K562 (cell line): ENCODE measurements at regions not wholly inside any gene's neighbourhood (a gene's known extent, or its start where the extent isn't known, plus 50 kb on each side); places are given as distances from the start of the nearest gene placed in this dataset.

ENCODE experiments used
- ATAC-seq: fragments of 200-7000 bp; cut with Tn5 transposase; 3 replicates; pipeline ENCODE4 v1.9.1; 2020; ENCODE audit warnings: moderate library complexity
- BruUV-seq: library from RNA; stranded (reverse); fragments of 400-500 nt; replicated peaks from 2 replicates; lab custom pipeline; 2021; lab: Mats Ljungman, UMichigan
- CTCF ChIA-PET: fragments of 300-600 bp; formaldehyde crosslinking; extraction: SDS; loops from one replicate; lab custom pipeline; 2021; ENCODE audit warnings: low intra/inter-chr PET ratio; lab: Yijun Ruan, JAX
- POLR2A ChIA-PET: fragments of 300-600, 350-650 bp; sonication (Branson Sonifier 250); formaldehyde crosslinking; extraction: SDS; loops from one replicate; lab custom pipeline; 2021; ENCODE audit warnings: antibody characterized with exemption, inconsistent platforms; lab: Yijun Ruan, JAX
- DNase-seq, 4 experiments: peaks; one replicate each; pipeline versions ENCODE4 v3.0.0 to v3.0.0-alpha.2; 2011 to 2018; ENCODE audit warnings: low spot score in 3 of 4, mixed read lengths in 3 of 4; ENCODE audit errors: extremely low read depth in 1 of 4
- FAIRE-seq: peaks from 2 replicates; lab custom pipeline; 2011; peaks lifted over from hg19 to GRCh38; lab: Jason Lieb, UNC
- H2AFZ ChIP-seq: 2 replicates; pipeline ENCODE4 v1.6.0; 2011; ENCODE audit warnings: low read depth, low read length, control low read depth, inconsistent platforms
- H3K27ac ChIP-seq: fragments of 200-600 bp; 3 replicates; pipeline ENCODE4 v1.8.0; 2011; ENCODE audit warnings: low read depth, mild to moderate bottlenecking, control low read depth, inconsistent platforms, low read length, moderate library complexity, mixed read lengths; ENCODE audit errors: extremely low read depth
- H3K27me3 ChIP-seq, 2 experiments: fragments of 300-600 bp in 1 of 2; 2 replicates in 1 of 2; 3 replicates in 1 of 2; pipeline versions ENCODE4 v1.6.0 to v1.8.0; 2011; ENCODE audit warnings: inconsistent platforms in 2 of 2, low read length in 2 of 2, mild to moderate bottlenecking in 1 of 2, mixed read lengths in 1 of 2, moderate library complexity in 1 of 2; ENCODE audit not compliant: control insufficient read depth in 2 of 2, insufficient read depth in 2 of 2
- H3K36me3 ChIP-seq: fragments of 300-600 bp; 3 replicates; pipeline ENCODE4 v1.8.0; 2011; ENCODE audit warnings: mild to moderate bottlenecking, low read length, inconsistent platforms; ENCODE audit not compliant: control insufficient read depth, insufficient read depth
- H3K4me1 ChIP-seq, 2 experiments: fragments of 200-600 bp in 1 of 2; replicated peaks in 1 of 2; 2 replicates in 1 of 2; 3 replicates in 1 of 2; pipeline versions ENCODE4 v1.5.1 to v1.8.0; 2011; ENCODE audit warnings: inconsistent platforms in 2 of 2, low read length in 2 of 2, mild to moderate bottlenecking in 1 of 2, mixed read lengths in 1 of 2, moderate library complexity in 1 of 2; ENCODE audit not compliant: control insufficient read depth in 2 of 2, insufficient read depth in 2 of 2
- H3K4me2 ChIP-seq: 2 replicates; pipeline ENCODE4 v1.6.1; 2011; ENCODE audit warnings: low read length, control low read depth, inconsistent platforms, mixed read lengths; ENCODE audit not compliant: insufficient read depth
- H3K4me3 ChIP-seq: fragments of 200-600 bp; sonication (generic), shearing (Covaris generic); 2 replicates; pipeline ENCODE4 v1.5.1; 2016; ENCODE audit warnings: control low read depth, inconsistent platforms
- H3K79me2 ChIP-seq: fragments of 200-600 bp; 3 replicates; pipeline ENCODE4 v1.8.0; 2011; ENCODE audit warnings: low read length, inconsistent platforms; ENCODE audit not compliant: control insufficient read depth, insufficient read depth
- H3K9ac ChIP-seq, 2 experiments: 2 replicates each; pipeline versions ENCODE4 v1.6.0 to v1.6.1; 2011; ENCODE audit warnings: low read depth in 2 of 2, low read length in 2 of 2, control low read depth in 1 of 2, inconsistent platforms in 1 of 2, mild to moderate bottlenecking in 1 of 2, mixed read lengths in 1 of 2; ENCODE audit not compliant: insufficient read depth in 1 of 2
- H3K9me1 ChIP-seq: one replicate; pipeline ENCODE4 v1.6.0; 2011; ENCODE audit warnings: inconsistent platforms, mild to moderate bottlenecking, low read length, moderate library complexity; ENCODE audit not compliant: control insufficient read depth, insufficient read depth
- H3K9me3 ChIP-seq: replicated peaks from 2 replicates; pipeline ENCODE4 v1.5.1; 2011; ENCODE audit warnings: low read depth, low read length, inconsistent platforms; ENCODE audit not compliant: control insufficient read depth, insufficient read depth
- H4K20me1 ChIP-seq: replicated peaks from 2 replicates; pipeline ENCODE4 v1.6.1; 2011; ENCODE audit warnings: low read length, inconsistent platforms, mixed read lengths; ENCODE audit not compliant: control insufficient read depth, insufficient read depth
- FOXJ2 ChIP-seq: fragments of 200-800 bp; sonication (Bioruptor generic); IDR thresholded peaks from 2 replicates; pipeline ENCODE4 v1.6.1; 2016; ENCODE audit warnings: missing genetic modification characterization, missing compliant biosample characterization
- HDAC6 ChIP-seq: IDR thresholded peaks from 2 replicates; pipeline ENCODE4 v1.6.1; 2012; ENCODE audit warnings: low read depth, mild to moderate bottlenecking, control low read depth, inconsistent platforms, low read length, moderate library complexity
- ZNF395 ChIP-seq: fragments of 200-800 bp; sonication (Bioruptor generic); IDR thresholded peaks from 2 replicates; pipeline ENCODE4 v1.6.1; 2017; ENCODE audit warnings: missing genetic modification characterization, missing compliant biosample characterization
- ZNF766 ChIP-seq: fragments of 200-800 bp; sonication (Bioruptor generic); conservative IDR thresholded peaks from 2 replicates; pipeline ENCODE4 v1.6.1; 2016; ENCODE audit warnings: missing genetic modification characterization, missing compliant biosample characterization
- WGBS: fragments of 100-300 bp; shearing (Covaris generic); methylation state at CpG from one replicate; pipeline ENCODE4 v1.1.6; 2016; ENCODE audit warnings: low coverage, mixed read lengths; ENCODE audit not compliant: insufficient coverage; ENCODE audit errors: missing lambda C conversion rate; 5-methylcytosine and 5-hydroxymethylcytosine counted together
- in situ Hi-C: fragments of 300-500 bp; cut with MboI; formaldehyde crosslinking; loops from 4 replicates; pipeline ENCODE4 v1.15.0; 2018; ENCODE audit warnings: inconsistent platforms, mixed read lengths
- intact Hi-C: fragments of 100-400 bp; cut with micrococcal nuclease; formaldehyde crosslinking; loops from 2 replicates; pipeline ENCODE4 v1.14.2; 2022

- FAIRE-seq: no peak
- intact Hi-C loops: no loop called here
These were observed 93.2 kb downstream of the DACT1 start for GRCh38 chr14:58730792-58731464.

More at GRCh38 chr14:58730792-58731464, 93.2 kb downstream of the DACT1 start:
- POLR2A ChIA-PET: no interaction called here
- H3K27ac ChIP-seq: no peak overlapping the region
- no peak overlapping the region for H3K9ac ChIP-seq
- no peaks in the 10 kb centered on the region for H3K27me3 ChIP-seq
- no peak overlapping the region for H2AFZ ChIP-seq
- ATAC-seq (no peak), DNase-seq (no peak)
- H3K9me1 ChIP-seq: no peaks in the 10 kb centered on the region
- in situ Hi-C loops: no loop called here
- H3K9me3 ChIP-seq: no peaks in the 10 kb centered on the region
- no peak overlapping the region for H3K4me3 ChIP-seq
- H3K36me3 ChIP-seq: no peaks in the 10 kb centered on the region
- no peaks in the 10 kb centered on the region for H3K4me1 ChIP-seq
- no peak overlapping the region for H3K4me2 ChIP-seq
- H4K20me1 ChIP-seq: no peaks in the 10 kb centered on the region
- BruUV-seq: no TSS peak
- WGBS: 0% methylated on average over 5 of the region's 5 CpGs
- no peak for TF ChIP-seq ZNF766 (CRISPR knock-in tag)
- no peak for TF ChIP-seq FOXJ2
- no peak for TF ChIP-seq HDAC6
- no peak for TF ChIP-seq ZNF395 (CRISPR knock-in tag)
- CTCF ChIA-PET: no interaction called here
- H3K79me2 ChIP-seq: no peaks in the 10 kb centered on the region
